GM21529 (cell line): ENCODE measurements at regions not wholly inside any gene's neighbourhood (a gene's known extent, or its start where the extent isn't known, plus 50 kb on each side); places are given as distances from the start of the nearest gene placed in this dataset.
"Not testable (repeated sequence)": the region's sequence is repeated elsewhere in the genome, so short reads cannot be mapped to it uniquely, and the experiment has no call there.

ENCODE experiments used
- ATAC-seq: cut with Tn5 transposase; IDR thresholded peaks from one replicate; pipeline ENCODE4 v1.9.1; 2021; ENCODE audit not compliant: unreplicated experiment

DNA sequence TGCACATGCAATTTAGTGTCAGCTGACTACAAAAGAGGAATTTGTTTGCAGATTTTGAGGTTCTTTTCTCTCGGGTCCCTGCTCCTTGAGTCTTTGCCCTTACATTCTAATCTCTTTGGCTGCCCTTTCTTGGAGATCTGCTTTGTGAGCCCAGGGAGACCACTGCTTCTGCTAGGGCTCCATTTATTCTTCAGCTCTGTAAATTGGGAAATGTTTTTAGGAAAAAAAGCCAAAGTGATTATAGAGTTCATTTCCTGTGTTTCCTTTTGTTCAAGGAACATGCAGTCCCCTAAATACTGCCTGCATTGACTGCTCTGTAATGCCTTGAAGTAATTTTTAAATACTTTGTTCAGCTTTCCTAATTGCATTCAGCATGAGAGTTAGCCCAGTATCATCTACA, 197.4 kb downstream of the CSNK1G3 start:
- ATAC-seq: no peak

DNA sequence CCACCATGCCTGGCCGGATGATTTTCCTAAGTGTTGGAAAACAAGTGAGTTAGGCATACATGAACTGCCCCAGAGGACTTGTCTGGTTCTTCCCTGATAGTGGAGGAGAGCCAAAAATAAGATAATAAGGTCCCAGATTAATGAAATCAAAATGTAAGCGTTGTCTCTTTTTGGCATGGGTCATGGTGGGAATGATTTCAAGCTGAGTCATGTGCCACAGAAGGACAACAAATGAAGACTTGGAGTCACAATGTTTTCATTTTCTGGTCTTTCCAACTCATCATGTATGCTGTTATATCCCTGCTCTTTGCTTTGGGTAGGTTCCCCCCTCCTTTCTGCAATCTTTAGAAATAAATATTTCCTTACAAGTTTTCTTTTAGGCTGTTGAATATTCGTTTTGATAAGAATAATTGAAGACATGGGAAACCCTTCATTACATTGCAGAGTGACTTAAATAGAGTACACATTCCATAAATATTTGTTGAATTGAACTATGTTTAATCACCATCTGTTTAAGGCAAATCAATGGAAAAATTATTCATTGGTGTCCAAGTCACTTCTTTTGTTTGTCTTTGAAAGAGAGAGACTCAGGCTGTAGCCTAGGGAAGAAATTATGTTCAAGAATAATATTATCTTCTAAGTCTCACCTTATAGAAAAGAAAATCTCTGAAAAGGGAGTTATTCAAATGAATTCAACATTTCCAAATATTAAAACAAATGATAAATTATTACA, 196.3 kb downstream of the CSNK1G3 start:
- no peak for ATAC-seq

DNA sequence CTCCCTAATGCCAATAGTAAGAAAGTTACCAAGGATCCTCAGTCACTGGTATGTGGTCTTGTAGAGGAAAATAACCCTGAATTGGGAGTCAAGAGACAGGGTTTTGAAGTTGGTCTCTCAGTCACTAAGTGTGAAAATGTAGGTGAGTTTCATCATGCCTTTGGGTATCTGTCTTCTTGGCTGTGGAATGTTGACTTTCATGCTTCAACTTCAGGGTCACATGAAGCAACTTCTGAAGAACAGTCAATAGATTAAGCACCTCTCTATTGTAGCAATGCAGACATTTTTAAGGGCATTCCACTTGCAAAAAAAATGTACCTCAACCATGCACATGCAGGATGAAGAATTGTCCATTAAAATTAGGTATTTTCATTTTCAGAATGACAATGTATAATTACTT, 194.6 kb downstream of the CSNK1G3 start:
- no peak for ATAC-seq

DNA sequence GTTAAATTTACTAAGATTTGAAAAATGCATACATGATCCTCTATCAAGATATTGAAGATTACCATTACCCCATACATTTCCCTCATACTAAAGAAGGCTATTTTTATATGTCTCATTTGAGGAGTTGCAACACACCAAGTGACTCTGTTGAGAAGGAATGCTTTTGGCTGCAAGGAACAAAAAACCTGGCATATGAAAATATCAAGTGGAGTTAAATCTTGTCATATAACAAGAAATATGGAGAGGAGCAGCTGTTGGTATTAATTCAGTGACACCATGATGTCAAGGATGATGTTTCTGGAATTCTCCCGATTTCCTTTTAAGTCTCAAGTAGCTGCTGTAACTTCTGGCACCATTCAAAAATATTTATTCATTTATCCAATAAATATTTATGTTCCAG, 193.8 kb downstream of the CSNK1G3 start:
- ATAC-seq: no peak

DNA sequence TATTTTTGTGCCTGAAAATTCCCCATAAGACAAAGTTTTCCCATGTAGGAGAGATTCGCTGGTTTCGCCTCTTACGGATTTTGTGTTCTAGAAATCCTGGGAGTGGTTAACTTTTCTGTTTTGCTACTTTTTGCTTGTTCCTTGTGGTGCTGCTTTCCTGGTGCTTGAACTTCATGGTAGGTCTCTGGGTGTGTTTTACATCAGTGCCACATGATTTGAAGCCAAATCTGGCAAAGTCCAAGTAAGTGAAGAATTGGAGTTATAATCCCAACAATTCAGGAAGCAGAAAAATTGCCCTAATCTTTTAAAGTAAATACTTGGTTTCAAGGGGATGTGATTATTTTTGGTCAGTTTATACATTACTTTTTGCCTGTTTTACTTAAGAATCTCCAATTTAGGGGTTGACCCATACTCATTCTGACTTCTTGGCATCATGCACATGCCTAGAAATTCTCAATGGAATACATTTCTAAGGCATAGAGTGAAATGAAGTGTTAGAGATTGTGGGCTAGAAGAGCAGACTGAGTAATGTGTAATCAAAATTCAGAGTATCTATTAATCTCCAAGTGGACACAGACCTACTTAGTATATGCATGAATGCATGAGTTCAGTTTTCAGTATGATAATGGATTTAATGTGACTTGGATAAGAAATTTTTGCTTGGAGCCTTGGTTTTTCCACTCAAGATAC, 189.7 kb downstream of the CSNK1G3 start:
- ATAC-seq: no peak

DNA sequence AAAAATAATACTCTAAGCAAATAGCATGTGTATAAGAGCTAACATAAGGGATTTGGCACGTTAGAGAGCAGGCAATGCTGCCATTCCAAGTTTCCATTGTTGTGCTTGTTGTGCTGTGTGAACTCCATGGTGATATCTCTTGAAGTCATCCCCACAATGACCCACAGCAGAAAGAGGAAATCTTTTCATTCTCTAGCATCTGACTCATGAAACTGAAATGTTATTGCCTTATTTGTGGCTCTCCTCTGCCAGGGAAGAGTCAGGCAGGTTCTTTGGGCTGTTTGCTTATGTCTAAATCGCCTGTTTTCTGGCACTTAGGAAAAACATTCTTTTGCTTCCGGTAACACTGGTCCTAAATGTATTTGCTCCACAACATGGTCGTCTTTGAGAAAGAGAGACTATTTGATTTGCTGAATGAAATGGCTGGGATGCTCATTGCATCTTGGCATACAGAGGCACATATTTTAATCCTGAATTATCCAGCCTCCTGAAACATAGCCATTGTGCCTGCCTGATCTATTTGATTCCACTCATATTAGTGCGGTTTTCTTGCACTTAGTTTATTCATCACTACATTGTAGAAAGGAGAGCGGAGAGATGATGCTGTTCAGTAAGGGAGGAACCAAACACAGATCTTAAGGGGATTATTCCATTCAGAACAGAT, 188.8 kb downstream of the CSNK1G3 start:
- ATAC-seq: no peak

DNA sequence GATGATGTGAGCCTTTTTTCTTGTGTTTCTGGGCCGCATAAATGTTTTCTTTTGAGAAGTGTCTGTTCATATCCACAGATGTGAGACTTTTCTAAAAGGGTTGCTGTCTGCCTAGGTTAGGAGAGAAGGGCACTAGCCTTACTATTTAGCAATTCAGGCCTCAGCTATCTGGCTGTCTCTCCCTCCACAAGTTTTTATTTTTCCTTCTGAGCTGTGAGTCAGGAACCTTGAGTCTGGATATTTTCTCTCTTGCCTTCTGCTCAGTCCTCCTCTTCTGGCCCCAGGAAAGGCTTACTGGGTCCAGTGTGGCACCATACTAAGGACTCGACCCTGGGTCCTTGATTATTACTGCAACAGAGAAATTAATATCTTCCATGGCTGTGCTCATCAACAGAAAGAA, 187.6 kb downstream of the CSNK1G3 start:
- no peak for ATAC-seq

DNA sequence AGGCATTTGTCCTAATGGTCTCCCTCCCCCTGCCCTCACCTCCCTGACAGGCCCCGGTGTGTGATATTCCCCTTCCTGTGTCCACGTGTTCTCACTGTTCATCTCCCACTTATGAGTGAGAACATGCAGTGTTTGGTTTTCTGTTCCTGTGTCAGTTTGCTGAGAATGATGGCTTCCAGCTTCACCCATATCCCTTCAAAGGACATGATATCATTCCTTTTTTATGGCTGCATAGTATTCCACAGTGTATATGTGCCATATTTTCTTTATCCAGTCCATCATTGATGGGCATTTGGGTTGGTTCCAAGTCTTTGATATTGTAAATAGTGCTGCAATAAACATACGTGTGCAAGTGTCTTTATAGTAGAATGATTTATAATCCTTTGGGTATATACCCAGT, 187.0 kb downstream of the CSNK1G3 start:
- not testable (repeated sequence) for ATAC-seq

DNA sequence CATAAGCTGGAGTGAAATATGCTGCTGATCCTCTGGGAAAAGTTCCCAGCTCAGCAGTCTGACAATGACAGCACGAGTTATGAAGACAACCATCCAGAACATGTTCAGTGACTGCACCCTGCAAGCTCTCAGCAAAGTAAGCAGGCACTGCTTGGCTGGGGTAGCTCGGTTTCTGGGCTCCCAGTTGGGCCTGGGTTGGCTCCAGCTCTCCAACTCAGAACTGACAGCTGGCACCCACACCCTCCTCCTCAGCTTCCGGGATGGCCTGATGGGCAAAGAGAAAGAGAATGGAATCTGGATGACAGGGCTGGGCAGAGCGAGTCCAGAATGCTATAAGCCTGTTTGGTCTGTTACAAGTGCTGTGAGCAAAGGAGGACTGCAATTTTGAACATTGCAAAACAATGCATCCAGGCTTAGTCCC, 185.0 kb downstream of the CSNK1G3 start:
- ATAC-seq: no peak

DNA sequence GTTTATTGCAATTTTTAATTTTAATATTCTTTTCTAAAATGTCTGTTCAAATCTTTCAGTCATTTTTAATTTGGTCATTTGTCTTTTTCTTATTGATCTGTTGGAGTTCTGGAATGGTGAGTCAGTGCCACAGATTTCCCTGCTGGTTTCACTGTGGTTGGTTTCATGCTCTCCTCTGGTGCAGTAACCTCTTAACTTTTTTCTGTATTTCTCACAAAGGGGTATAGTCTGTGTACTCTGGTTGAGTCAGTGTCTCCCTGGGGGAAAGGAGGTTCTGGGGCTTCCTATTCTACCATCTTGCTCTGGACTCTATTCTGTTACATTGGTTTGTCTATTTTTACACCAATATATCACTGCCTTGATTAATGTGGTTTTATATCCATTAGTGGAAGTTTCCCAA, 178.8 kb downstream of the CSNK1G3 start:
- ATAC-seq: no peak

DNA sequence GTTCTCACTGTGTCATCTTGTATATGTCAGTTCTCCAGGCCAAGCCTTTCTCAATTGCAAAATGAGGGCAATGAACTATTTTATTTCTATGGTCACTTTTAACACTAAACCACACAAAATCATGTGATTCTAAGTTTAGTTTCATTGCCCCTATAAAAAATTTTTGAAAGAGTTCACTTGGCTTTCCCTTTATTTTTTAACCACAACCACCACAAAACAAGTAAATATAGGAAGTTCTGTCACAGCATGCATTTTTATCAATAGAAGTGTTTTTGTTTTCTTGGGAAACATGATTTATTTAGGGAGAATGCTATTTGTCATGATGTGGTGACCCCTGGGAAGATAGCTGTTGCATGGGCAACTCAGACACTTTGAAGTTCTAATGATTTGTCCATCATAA, 169.1 kb downstream of the CSNK1G3 start:
- no peak for ATAC-seq

DNA sequence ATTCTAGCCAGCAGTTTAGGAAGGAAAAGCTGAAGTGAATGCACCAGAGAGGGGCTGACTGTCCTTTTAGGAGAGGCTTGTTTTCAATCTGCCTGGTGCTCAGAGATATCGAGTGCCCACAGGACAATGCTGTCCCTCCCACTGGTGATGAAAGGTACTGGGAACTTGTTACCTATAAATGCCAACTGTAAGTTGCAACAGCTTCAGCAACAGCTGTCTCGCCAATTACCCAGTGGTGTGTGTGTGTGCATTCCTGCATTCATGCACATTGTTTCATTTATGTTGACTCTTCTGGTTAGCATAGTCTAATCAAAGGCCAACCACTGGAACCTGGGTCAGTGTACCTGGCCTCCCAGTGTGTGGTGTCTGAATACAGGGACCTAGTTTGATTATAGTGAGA, 161.1 kb downstream of the CSNK1G3 start:
- no peak for ATAC-seq

DNA sequence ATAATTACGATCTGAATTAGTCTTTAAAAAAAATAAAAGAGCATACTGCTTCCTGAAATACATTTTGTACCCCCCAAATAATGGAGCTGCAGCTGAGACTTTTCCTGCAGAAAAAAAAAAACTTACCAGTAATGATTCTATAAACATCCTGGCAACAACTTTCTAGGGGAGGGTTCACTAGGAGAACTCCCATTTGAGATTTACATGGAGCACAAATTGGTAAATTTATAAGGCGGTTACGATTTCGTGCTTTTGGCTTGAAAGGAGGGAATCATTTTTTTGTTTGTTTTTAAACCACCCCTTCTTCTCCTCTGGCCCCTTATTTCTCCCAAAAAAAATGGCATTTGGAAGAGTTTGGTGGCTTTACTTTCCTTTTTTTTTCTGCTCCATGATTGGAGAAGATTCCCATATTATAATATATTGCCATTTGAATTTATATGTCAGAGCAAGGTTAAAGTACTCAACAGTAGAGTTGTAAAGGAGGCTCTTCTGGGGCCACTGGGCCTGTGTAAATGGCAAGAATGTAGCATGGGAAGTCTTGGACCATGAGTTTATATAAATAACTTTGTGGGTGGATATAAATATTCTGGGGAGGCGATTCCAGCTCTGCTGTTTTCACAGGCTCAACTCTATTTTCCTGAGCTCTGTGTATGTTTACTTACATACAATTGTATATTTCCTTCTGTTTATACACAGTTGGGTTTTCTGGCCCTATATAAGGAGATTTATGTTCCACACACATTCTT, 159.9 kb downstream of the CSNK1G3 start:
- ATAC-seq: no peak

DNA sequence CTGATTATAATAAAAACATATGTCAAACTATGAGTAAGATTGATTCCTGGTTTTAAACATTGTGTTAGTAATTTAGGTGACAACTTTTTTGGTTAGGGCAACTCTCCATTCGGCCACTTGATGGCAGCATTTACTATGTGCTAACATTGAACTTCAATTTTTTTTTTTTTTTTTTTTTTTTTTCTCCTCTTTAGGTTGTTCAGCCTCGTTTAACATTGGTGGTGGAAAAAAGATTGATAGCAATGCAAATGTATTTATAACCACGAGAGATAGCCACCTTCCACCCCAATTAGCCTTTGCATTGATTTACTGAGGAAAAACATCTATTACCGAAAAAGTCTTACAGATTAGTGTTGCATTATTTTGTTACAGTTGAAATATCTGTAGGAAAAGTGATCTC, 159.1 kb downstream of the CSNK1G3 start:
- ATAC-seq: no peak
